ENCODE measurements at regions not wholly inside any gene's neighbourhood (a gene's known extent, or its start where the extent isn't known, plus 50 kb on each side); places are given as distances from the start of the nearest gene placed in this dataset.

DNA sequence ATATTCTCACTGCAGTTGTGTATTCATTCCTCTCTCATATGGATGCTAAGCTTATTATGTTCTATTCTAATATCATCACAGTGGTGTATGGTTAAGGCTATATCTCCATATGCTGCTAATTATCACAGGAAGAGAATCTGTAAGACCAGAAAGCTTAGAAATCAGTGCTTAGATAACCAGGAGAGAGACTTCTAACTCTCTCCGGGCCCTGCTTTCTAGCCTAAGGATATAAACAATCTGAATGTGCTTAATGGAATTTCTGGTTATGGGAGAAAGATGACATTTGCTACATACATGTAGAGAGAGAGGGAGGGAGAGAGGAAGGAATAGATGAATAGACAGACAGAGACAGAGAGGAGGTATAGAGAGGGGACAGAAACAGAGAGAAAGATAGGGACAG, 1231.3 kb downstream of the EPHA7 start:
- Histone ChIP-seq H3K56ac (ENCODE audit: insufficient read length, low read depth, low read length) (no peak overlapping the region), H4K5ac (ENCODE audit: insufficient read length, low read depth, low read length) (no peak overlapping the region), H3K4ac (ENCODE audit: low read depth, low read length) (no peak overlapping the region), H3K27ac (ENCODE audit: insufficient read length, low read depth, low read length) (no peak overlapping the region), H3K4me1 (ENCODE audit: insufficient read depth, low read length) (peaks cover 1% of the 10 kb centered on the region; the same call in 1 of the 2 replicates), H2BK15ac (ENCODE audit: low read depth, low read length) (no peak overlapping the region), H4K20me1 (ENCODE audit: control insufficient read depth, insufficient read depth, insufficient read length) (no peaks in the 10 kb centered on the region), H2AFZ (ENCODE audit: low read length) (no peak overlapping the region), H3K27me3 (ENCODE audit: insufficient read depth, low read length) (no peaks in the 10 kb centered on the region), H2BK20ac (ENCODE audit: low read depth, low read length, poor library complexity, severe bottlenecking) (no peak overlapping the region), H3K23me2 (ENCODE audit: insufficient read length, low read depth, low read length, poor library complexity, severe bottlenecking) (no peaks in the 10 kb centered on the region), H2BK12ac (ENCODE audit: insufficient read length, low read depth, low read length) (no peak overlapping the region), H2BK5ac (ENCODE audit: insufficient read length, low read length) (no peak overlapping the region), H3K79me2 (ENCODE audit: insufficient read depth, low read length) (no peaks in the 10 kb centered on the region), H4K8ac (replicated peaks; ENCODE audit: insufficient read length, low read depth, low read length) (no peak overlapping the region), H3K9me3 (ENCODE audit: control insufficient read depth, low read depth, low read length) (no peaks in the 10 kb centered on the region), H3K79me1 (ENCODE audit: insufficient read depth, low read depth, low read length, poor library complexity, severe bottlenecking) (no peaks in the 10 kb centered on the region), H4K91ac (ENCODE audit: insufficient read length, low read depth, low read length) (no peak overlapping the region), H3K23ac (ENCODE audit: insufficient read length, low read depth, low read length) (no peak overlapping the region), H3K4me2 (ENCODE audit: insufficient read depth, insufficient read length, low read length) (no peak overlapping the region), H3K9ac (ENCODE audit: extremely low read depth, insufficient read length, low read length) (no peak overlapping the region), H3K14ac (ENCODE audit: insufficient read depth, low read length) (no peak overlapping the region), H3K18ac (ENCODE audit: insufficient read length, low read depth, low read length) (no peak overlapping the region), H2AK5ac (ENCODE audit: insufficient read length, low read length) (no peak overlapping the region), H3T11ph (ENCODE audit: low read length) (no peak overlapping the region), H2BK120ac (ENCODE audit: low read depth, low read length, poor library complexity, severe bottlenecking) (no peak overlapping the region)
- DNase-seq, result no peak
- Mint-ChIP-seq H3K27me3 (ENCODE audit: low read depth) (no peaks in the 10 kb centered on the region), H3K27ac (no peak overlapping the region), H3K36me3 (ENCODE audit: insufficient read depth in 1 of 3, low read depth in 3 of 3) (peaks cover 0 to 1% (median 0%) of the 10 kb centered on the region in 3 experiments; a peak in 1 of 7 replicates), H3K9me3 (peaks cover 0 to 4% of the 10 kb centered on the region in 2 experiments; a peak in 2 of 5 replicates), H3K4me3 (no peak overlapping the region), H3K4me1 (peaks cover 8% of the 10 kb centered on the region in 2 experiments; a peak in 3 of 4 replicates)
- TF ChIP-seq, protein P1, sequence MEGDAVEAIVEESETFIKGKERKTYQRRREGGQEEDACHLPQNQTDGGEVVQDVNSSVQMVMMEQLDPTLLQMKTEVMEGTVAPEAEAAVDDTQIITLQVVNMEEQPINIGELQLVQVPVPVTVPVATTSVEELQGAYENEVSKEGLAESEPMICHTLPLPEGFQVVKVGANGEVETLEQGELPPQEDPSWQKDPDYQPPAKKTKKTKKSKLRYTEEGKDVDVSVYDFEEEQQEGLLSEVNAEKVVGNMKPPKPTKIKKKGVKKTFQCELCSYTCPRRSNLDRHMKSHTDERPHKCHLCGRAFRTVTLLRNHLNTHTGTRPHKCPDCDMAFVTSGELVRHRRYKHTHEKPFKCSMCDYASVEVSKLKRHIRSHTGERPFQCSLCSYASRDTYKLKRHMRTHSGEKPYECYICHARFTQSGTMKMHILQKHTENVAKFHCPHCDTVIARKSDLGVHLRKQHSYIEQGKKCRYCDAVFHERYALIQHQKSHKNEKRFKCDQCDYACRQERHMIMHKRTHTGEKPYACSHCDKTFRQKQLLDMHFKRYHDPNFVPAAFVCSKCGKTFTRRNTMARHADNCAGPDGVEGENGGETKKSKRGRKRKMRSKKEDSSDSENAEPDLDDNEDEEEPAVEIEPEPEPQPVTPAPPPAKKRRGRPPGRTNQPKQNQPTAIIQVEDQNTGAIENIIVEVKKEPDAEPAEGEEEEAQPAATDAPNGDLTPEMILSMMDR (conservative IDR thresholded peaks at IDR 0.05), result no peak
- WGBS (ENCODE audit: extremely low coverage, insufficient read length, low lambda C conversion rate), result no CpG with 5 or more reads among the region's 1 CpG

Data from H9 (cell line).